B cell (primary cell): ENCODE measurements at regions not wholly inside any gene's neighbourhood (a gene's known extent, or its start where the extent isn't known, plus 50 kb on each side); places are given as distances from the start of the nearest gene placed in this dataset.
"Not testable (repeated sequence)": the region's sequence is repeated elsewhere in the genome, so short reads cannot be mapped to it uniquely, and the experiment has no call there.

Experiments used
- CTCF ChIP-seq: fragments of 200-600 bp; IDR thresholded peaks from one replicate; pipeline ENCODE4 v1.8.0; 2022; ENCODE audit warnings: antibody characterized with exemption, mild to moderate bottlenecking
- EZH2 ChIP-seq: IDR thresholded peaks from 2 replicates; pipeline ENCODE4 v1.6.1; 2012; ENCODE audit warnings: borderline replicate concordance, low read depth, mild to moderate bottlenecking, moderate library complexity, low read length; ENCODE audit not compliant: insufficient read depth, poor library complexity, severe bottlenecking

DNA sequence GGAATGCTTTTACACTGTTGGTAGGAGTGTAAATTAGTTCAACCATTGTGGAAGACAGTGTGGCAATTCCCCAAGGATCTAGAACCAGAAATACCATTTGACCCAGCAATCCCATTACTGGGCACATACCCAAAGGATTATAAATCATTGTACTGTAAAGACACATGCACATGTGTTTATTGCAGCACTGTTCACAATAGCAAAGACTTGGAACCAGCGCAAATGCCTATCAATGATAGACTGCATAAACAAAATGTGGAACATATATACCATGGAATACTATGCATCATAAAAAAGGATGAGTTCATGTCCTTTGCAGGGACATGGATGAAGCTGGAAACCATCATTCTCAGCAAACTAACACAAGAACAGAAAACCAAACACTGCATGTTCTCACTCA, 174.8 kb upstream of the KRR1 start:
- not testable (repeated sequence) for TF ChIP-seq CTCF, EZH2
